Activated CD8-positive, alpha-beta memory T cell treated with anti-CD3 and anti-CD28 coated beads for 36 hours (primary cell): ENCODE measurements at regions not wholly inside any gene's neighbourhood (a gene's known extent, or its start where the extent isn't known, plus 50 kb on each side); places are given as distances from the start of the nearest gene placed in this dataset.

Experiments used
- CTCF ChIA-PET: fragments of 350-600 bp; sonication (Branson Sonifier 250); formaldehyde crosslinking; loops from one replicate; lab custom pipeline; 2021; ENCODE audit warnings: antibody characterized with exemption; lab: Charles Lee
- POLR2A ChIA-PET: fragments of 350-600 bp; sonication (Branson Sonifier 250); formaldehyde crosslinking; loops from one replicate; lab custom pipeline; 2021; ENCODE audit warnings: antibody characterized with exemption; lab: Charles Lee

- CTCF ChIA-PET: interaction anchor here (1.1 kb wide), 1 partner anchor 589 kb away, joined by 3 read pairs; no protein-coding TSS in a partner anchor
- POLR2A ChIA-PET: interaction anchor here (0.5 kb wide), 1 partner anchor 15 kb away, joined by 4 read pairs; no protein-coding TSS in a partner anchor
Measured at GRCh38 chr16:79295162-79295561, 305.4 kb downstream of the MAF start.

GRCh38 chr16:79294568-79294967, 306.0 kb downstream of the MAF start:
- POLR2A ChIA-PET: no interaction called here
- CTCF ChIA-PET: interaction anchor here (1.1 kb wide), 1 partner anchor 588 kb away, joined by 3 read pairs; no protein-coding TSS in a partner anchor

DNA sequence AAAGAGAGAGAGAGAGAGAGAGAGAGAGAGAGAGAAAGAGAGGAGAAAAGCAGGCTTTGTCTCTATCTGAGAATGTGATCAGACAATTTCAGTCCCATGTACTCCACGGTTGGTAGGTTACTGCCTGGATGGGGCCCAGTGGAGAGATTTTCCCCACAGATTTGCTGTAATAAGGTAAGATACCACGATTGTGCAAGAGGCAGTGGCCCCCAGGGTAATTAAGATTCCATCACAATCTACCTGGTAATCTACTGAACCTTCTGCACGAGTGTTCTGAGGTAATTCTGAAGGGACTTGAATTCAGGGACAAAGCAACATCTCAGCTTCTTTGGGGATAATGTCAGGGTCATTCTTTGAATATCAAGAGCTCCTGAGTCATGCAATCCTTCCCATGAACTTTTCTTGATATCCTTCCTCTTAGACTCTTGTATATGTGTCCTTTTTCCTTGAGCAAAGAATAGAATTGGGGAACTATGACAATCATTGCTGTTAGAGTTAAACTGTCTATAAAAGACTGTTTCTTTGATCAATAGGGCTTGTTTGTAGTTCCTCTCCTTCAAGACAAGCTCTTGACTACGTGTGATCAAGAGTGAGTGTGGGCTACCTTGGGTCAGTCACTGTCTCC, 306.6 kb downstream of the MAF start:
- ChIA-PET POLR2A (no interaction called here), CTCF (interaction anchor here (1.1 kb wide), 1 partner anchor 588 kb away, joined by 3 read pairs; no protein-coding TSS in a partner anchor)

DNA sequence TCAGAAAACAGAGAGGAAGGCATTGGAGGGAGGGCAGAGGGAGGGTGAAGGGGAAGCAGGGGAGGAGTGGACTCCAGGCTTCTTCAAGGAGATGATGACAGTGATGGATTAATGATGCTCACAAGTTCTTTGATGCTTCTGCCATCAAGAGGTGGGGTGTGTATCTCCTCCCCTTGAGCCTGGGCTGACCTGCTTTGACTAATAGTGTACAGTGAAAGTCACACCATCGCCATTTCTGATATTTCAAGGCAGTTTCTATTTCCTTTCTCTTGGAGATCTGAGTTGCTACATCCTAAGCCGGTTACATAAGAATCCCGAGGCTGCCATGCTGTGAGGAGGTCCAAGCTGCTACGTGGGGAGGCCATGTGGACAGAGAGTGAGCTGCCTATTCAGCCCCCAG, 312.5 kb downstream of the MAF start:
- ChIA-PET POLR2A (interaction anchor here (1.0 kb wide), 1 partner anchor 28 kb away, joined by 4 read pairs; no protein-coding TSS in a partner anchor), CTCF (interaction anchor here (1.2 kb wide), 1 partner anchor 10 kb away, joined by 3 read pairs; no protein-coding TSS in a partner anchor)

- CTCF ChIA-PET: interaction anchor here (1.0 kb wide), 1 partner anchor 20 kb away, joined by 3 read pairs; no protein-coding TSS in a partner anchor
- POLR2A ChIA-PET: interaction anchor here (1.0 kb wide), 1 partner anchor 28 kb away, joined by 4 read pairs; no protein-coding TSS in a partner anchor
Measured at GRCh38 chr16:79287424-79287917, 313.1 kb downstream of the MAF start.

- POLR2A ChIA-PET: interaction anchor here (1.0 to 1.2 kb wide), 2 partner anchors 29 kb away, joined by 4 to 5 read pairs; no protein-coding TSS in a partner anchor
- CTCF ChIA-PET: interaction anchor here (0.6 to 1.7 kb wide), 3 partner anchors 19 to 312 kb away, joined by 3 to 5 read pairs (median 4); no protein-coding TSS in a partner anchor
Measured at GRCh38 chr16:79286646-79287423, 313.7 kb downstream of the MAF start.

DNA sequence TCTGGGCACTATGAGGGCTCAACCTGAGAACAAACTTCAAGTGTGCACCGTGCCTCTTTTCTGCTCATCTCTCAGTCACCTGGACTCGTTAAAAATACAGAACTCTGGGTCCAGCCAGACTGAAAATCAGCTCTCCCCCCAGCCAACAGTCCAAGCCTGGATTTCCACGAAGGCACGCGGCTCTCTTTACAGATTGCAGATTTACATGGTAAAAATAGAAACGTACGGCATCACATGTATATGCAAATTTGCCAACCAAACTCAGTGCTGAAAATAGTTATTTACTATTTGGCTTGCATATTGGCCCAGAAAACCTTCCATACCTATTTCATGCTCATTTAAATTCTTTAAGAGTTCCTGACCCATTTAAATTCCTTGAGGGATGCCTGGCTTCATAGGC, 315.8 kb downstream of the MAF start:
- CTCF ChIA-PET: no interaction called here
- POLR2A ChIA-PET: no interaction called here

DNA sequence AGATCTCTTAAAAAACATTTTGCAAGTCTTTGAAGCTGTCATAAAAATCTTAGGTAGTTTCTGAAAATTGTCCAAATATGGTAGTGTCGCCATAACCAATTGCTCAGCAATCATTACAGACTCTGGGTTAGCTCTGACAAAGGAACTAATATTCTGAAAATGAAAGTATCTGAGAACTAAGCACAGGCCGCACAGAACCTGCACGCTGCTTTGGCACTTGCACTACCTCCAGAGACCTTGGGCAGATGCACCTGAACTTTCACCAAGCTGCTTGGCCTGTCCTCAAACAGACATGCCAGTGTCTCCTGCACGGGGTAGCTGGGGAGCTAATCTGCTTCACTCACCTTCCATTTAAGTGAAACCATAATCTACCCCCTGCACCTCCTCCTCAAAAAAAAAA, 317.0 kb downstream of the MAF start:
- ChIA-PET POLR2A (interaction anchor here (0.7 to 1.7 kb wide), 5 partner anchors 13 to 317 kb away, joined by 4 to 10 read pairs (median 6); partner anchors contain the start of gene MAF), CTCF (interaction anchor here (0.7 to 1.3 kb wide), 3 partner anchors 15 to 711 kb away, joined by 3 to 4 read pairs (median 3); no protein-coding TSS in a partner anchor)

GRCh38 chr16:79282806-79283205, 317.7 kb downstream of the MAF start:
- CTCF ChIA-PET: interaction anchor here (0.7 to 0.8 kb wide), 3 partner anchors 12 to 21 kb away, joined by 3 read pairs; no protein-coding TSS in a partner anchor
- POLR2A ChIA-PET: interaction anchor here (0.8 to 1.7 kb wide), 5 partner anchors 12 to 319 kb away, joined by 4 to 10 read pairs (median 6); partner anchors contain the start of gene MAF

DNA sequence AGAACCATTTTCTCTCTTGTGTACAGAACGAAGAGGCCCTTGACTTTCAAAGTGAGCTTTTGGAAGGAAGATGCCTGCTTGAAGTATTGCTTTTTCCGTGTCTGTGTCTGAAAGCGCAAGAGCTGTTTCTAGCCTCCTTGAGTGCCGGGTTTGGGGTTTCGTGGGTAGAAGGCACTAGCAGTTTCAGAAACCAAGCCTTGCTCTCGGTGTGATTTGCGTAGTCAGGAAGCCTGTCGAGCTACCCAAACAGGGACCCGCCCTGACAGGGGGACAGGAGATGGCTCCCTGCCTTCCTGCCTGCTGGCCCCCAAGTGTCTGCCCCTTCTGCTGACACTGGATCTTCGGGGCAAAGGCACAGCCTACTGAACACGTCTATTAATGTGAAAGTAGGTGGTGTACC, 322.0 kb downstream of the MAF start:
- CTCF ChIA-PET: interaction anchor here (0.9 to 1.6 kb wide), 4 partner anchors 10 to 508 kb away, joined by 3 to 4 read pairs (median 3); no protein-coding TSS in a partner anchor
- POLR2A ChIA-PET: interaction anchor here (0.7 to 1.3 kb wide), 3 partner anchors 9 to 322 kb away, joined by 3 to 5 read pairs (median 3); partner anchors contain the start of gene MAF

DNA sequence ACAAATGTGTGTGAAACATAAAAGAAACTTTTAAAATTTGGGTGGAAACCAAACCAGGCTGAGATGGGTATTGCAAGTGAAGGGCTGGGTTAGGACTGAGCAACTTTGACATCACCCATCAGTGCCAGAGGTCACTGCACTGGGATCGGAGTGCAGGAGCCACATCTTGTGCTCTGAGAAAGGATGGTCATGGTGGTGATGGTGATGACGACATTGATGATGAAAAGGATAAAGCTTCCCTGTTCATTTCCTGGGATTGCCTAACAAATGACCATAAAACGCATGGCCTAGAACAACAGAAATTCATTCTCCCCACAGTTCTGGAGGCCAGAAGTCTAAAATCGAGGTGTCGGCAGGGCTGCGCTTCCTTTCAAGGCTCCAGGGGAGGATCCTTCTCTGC, 324.0 kb downstream of the MAF start:
- POLR2A ChIA-PET: no interaction called here
- CTCF ChIA-PET: no interaction called here

DNA sequence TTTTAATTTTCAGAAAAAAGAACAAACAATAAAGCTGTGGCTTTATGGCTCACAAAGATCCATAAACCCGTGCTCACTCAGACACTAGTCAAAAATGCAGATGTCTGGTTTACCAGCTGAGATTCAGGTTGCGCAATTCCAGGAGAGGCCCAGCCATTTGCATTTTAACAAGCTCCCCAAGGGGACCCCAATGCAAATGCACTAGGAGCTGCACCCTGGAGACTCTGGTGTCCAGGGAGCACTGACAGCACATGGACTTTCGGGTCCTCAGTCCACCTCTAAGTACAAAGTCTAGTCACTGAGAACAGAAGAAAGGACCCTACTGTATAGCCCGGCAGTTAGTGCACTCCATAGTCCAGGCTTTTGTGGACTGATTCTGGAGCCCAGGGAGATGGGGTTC, 326.3 kb downstream of the MAF start:
- CTCF ChIA-PET: no interaction called here
- POLR2A ChIA-PET: no interaction called here

- ChIA-PET POLR2A (interaction anchor here (1.0 kb wide), 1 partner anchor 182 kb away, joined by 6 read pairs; no protein-coding TSS in a partner anchor), CTCF (interaction anchor here (0.6 to 1.3 kb wide), 6 partner anchors 7 to 567 kb away, joined by 3 read pairs; no protein-coding TSS in a partner anchor)
Measured at GRCh38 chr16:79272141-79272577, 328.4 kb downstream of the MAF start.

DNA sequence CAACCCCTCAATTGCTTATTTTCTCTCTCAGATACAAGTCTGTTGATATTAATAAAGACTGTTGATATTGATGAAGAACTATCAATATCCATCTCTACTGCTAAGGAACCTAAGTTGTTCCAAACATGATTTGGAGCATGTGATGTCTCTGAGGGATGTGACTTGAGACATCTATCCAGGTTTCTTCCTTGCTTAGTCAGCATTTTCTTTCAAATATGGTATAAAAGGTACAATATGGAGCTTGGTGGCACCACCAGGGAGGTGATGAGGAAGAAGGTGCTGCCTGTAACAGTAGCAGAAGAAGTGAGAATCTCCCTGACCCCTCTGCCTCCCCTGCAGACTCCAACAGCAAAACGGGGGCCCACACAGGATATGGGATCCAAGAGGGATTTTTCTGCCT, 329.0 kb downstream of the MAF start:
- ChIA-PET POLR2A (interaction anchor here (0.6 to 1.0 kb wide), 2 partner anchors 182 to 1392 kb away, joined by 5 to 6 read pairs; no protein-coding TSS in a partner anchor), CTCF (interaction anchor here (0.6 to 1.3 kb wide), 5 partner anchors 8 to 500 kb away, joined by 3 read pairs; no protein-coding TSS in a partner anchor)

GRCh38 chr16:79270011-79270410, 330.5 kb downstream of the MAF start:
- CTCF ChIA-PET: interaction anchor here (1.4 to 1.6 kb wide), 2 partner anchors 10 to 13 kb away, joined by 3 read pairs; no protein-coding TSS in a partner anchor
- POLR2A ChIA-PET: interaction anchor here (1.0 to 1.6 kb wide), 5 partner anchors 8 to 492 kb away, joined by 3 to 5 read pairs (median 3); partner anchors contain the start of gene MAF

GRCh38 chr16:79269211-79269863, 331.2 kb downstream of the MAF start:
- POLR2A ChIA-PET: interaction anchor here (0.8 to 1.6 kb wide), 7 partner anchors 9 to 491 kb away, joined by 3 to 5 read pairs (median 3); partner anchors contain the start of gene MAF
- CTCF ChIA-PET: interaction anchor here (1.4 to 1.6 kb wide), 3 partner anchors 11 to 46 kb away, joined by 3 read pairs; no protein-coding TSS in a partner anchor

GRCh38 chr16:79267781-79268180, 332.8 kb downstream of the MAF start:
- ChIA-PET CTCF (interaction anchor here (1.2 to 1.8 kb wide), 5 partner anchors 16 to 192 kb away, joined by 3 read pairs; no protein-coding TSS in a partner anchor), POLR2A (no interaction called here)

GRCh38 chr16:79267146-79267545, 333.4 kb downstream of the MAF start:
- POLR2A ChIA-PET: no interaction called here
- CTCF ChIA-PET: interaction anchor here (1.2 to 1.8 kb wide), 3 partner anchors 20 to 191 kb away, joined by 3 read pairs; no protein-coding TSS in a partner anchor
